CD4-positive, CD25-positive, alpha-beta regulatory T cell (primary cell): ENCODE measurements at regions not wholly inside any gene's neighbourhood (a gene's known extent, or its start where the extent isn't known, plus 50 kb on each side); places are given as distances from the start of the nearest gene placed in this dataset.
A peak's percentile ranks its signal among the peaks of the same experiment; 100 is the strongest.
"Not testable (repeated sequence)": the region's sequence is repeated elsewhere in the genome, so short reads cannot be mapped to it uniquely, and the experiment has no call there.

Experiments
- ATAC-seq, 2 donors: fragments of 150-1000 bp; cut with Tn5 transposase; one replicate each; pipeline ENCODE4 v1.10.0; 2021; ENCODE audit warnings: low read depth in 2 of 2, moderate number of reproducible peaks in 2 of 2, moderate library complexity in 1 of 2
- DNase-seq, 3 donors: peaks; one replicate each; pipeline versions ENCODE4 v3.0.0 to v3.0.0-alpha.2; 2012 to 2022; ENCODE audit warnings: mixed read lengths in 1 of 3
- H3K27ac ChIP-seq: one replicate; pipeline ENCODE4 v1.7.0; 2013; ENCODE audit warnings: mild to moderate bottlenecking, low read length; ENCODE audit not compliant: insufficient read depth, poor library complexity, severe bottlenecking
- H3K27me3 ChIP-seq: one replicate; pipeline ENCODE4 v1.7.0; 2013; ENCODE audit warnings: low read length; ENCODE audit not compliant: control insufficient read depth, insufficient read depth
- H3K36me3 ChIP-seq: one replicate; pipeline ENCODE4 v1.7.0; 2013; ENCODE audit warnings: mild to moderate bottlenecking, low read length, moderate library complexity; ENCODE audit not compliant: control insufficient read depth, insufficient read depth
- H3K4me1 ChIP-seq: 2 replicates; pipeline ENCODE4 v1.7.0; 2013; ENCODE audit warnings: mild to moderate bottlenecking, low read length; ENCODE audit not compliant: insufficient read depth, control insufficient read depth, poor library complexity, severe bottlenecking
- H3K4me3 ChIP-seq: one replicate; pipeline ENCODE4 v1.7.0; 2013; ENCODE audit warnings: low read depth, mild to moderate bottlenecking, low read length, moderate library complexity
- H3K9me3 ChIP-seq, 2 experiments: 1 replicate in 1 of 2; 2 replicates in 1 of 2; pipeline ENCODE4 v1.7.0; 2013; ENCODE audit warnings: low read length in 2 of 2, mild to moderate bottlenecking in 1 of 2, moderate library complexity in 1 of 2; ENCODE audit not compliant: control insufficient read depth in 2 of 2
- H3K27ac Mint-ChIP-seq, 3 donors: one replicate each; pipeline ENCODE4 v1.8.0; 2020 to 2022; ENCODE audit warnings: mild to moderate bottlenecking in 3 of 3, mixed read lengths in 3 of 3, moderate library complexity in 2 of 3
- H3K27me3 Mint-ChIP-seq: one replicate; pipeline ENCODE4 v1.8.0; 2022; ENCODE audit warnings: mild to moderate bottlenecking, mixed read lengths
- H3K36me3 Mint-ChIP-seq: one replicate; pipeline ENCODE4 v1.8.0; 2020; ENCODE audit warnings: mixed read lengths
- H3K4me1 Mint-ChIP-seq, 4 donors: one replicate each; pipeline ENCODE4 v1.8.0; 2020 to 2022; ENCODE audit warnings: mixed read lengths in 4 of 4, mild to moderate bottlenecking in 1 of 4
- H3K4me3 Mint-ChIP-seq, 4 donors: one replicate each; pipeline ENCODE4 v1.8.0; 2020 to 2022; ENCODE audit warnings: mild to moderate bottlenecking in 4 of 4, mixed read lengths in 4 of 4, moderate library complexity in 3 of 4
- H3K9me3 Mint-ChIP-seq, 7 donors: one replicate each; pipeline ENCODE4 v1.8.0; 2020 to 2022; ENCODE audit warnings: mixed read lengths in 7 of 7, mild to moderate bottlenecking in 3 of 7, moderate library complexity in 2 of 7

DNA sequence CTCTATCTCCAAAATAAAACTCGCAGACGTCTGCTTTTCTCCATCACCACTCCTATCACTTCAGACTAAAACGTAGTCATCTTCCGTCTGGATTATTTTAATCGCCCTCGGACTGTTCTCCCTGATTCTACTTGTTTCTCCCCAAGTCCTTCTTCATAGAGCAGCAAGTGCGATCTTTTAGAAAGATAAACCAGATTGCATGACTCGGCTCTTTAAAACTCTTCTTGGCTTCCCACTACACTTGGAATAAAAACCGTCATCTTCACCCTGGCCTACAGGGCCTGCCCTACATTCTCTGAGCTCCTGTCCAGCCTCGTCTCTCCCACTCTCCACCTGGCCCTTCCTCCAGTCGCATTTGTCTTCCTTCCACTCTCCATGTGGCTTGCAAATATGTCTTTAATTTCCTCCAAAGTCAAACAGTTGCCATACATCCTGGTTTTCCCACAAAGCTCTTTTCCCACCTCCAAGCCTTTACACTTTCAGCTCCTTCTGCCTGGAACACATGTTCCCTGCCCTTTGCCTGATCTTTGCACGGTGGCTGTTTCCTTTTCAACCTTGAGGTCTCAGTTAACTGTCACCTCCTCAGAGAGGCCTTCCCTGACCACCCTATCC is 70.5 kb upstream of the DHX40 start:
- ATAC-seq: no peak
- Histone ChIP-seq H3K4me1 (no peaks in the 10 kb centered on the region), H3K27ac (no peak overlapping the region), H3K4me3 (no peak overlapping the region), H3K27me3 (peaks cover 3% of the 10 kb centered on the region), H3K9me3 (no peaks in the 10 kb centered on the region), H3K36me3 (no peaks in the 10 kb centered on the region)
- Mint-ChIP-seq H3K27ac (peak overlapping the region in 1 of 3 donors; percentile 18), H3K27me3 (peaks cover 24% of the 10 kb centered on the region), H3K36me3 (no peaks in the 10 kb centered on the region), H3K9me3 (no peaks in the 10 kb centered on the region), H3K4me3 (no peak overlapping the region), H3K4me1 (no peaks in the 10 kb centered on the region)
- no peak for DNase-seq

DNA sequence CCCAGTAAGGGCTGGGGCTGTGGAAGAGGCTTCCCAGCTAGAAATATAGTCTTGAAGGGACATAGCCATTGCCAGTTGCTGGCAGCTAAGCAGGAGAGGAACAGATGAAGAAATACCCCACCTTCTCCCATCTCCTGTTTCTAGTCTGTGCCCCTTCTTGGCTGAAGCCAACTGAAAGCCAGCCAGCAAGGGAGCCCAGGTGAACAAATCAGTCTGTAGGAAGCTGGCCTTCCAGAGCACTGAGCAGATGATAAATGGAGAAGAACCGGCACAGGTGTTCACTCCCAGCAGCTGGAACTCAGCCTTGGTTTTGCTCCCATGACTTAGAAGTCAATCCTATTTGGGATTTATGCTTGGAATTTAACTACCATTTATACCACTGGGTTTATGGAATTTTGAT is 69.2 kb upstream of the DHX40 start:
- Histone ChIP-seq H3K27me3 (peaks cover 3% of the 10 kb centered on the region), H3K36me3 (no peaks in the 10 kb centered on the region), H3K9me3 (no peaks in the 10 kb centered on the region), H3K4me1 (no peaks in the 10 kb centered on the region), H3K4me3 (no peak overlapping the region), H3K27ac (no peak overlapping the region)
- ATAC-seq (no peak), DNase-seq (no peak)
- no peak overlapping the region for H3K4me3 Mint-ChIP-seq
- no peak overlapping the region for H3K27ac Mint-ChIP-seq
- no peaks in the 10 kb centered on the region for H3K9me3 Mint-ChIP-seq
- no peaks in the 10 kb centered on the region for H3K4me1 Mint-ChIP-seq
- H3K27me3 Mint-ChIP-seq: peaks cover 20% of the 10 kb centered on the region
- no peaks in the 10 kb centered on the region for H3K36me3 Mint-ChIP-seq

GRCh38 chr17:59498530-59499307 is 66.7 kb upstream of the DHX40 start:
- Mint-ChIP-seq H3K27me3 (peaks cover 21% of the 10 kb centered on the region), H3K36me3 (no peaks in the 10 kb centered on the region), H3K4me1 (no peaks in the 10 kb centered on the region), H3K27ac (no peak overlapping the region), H3K4me3 (no peak overlapping the region), H3K9me3 (no peaks in the 10 kb centered on the region)
- Histone ChIP-seq H3K36me3 (no peaks in the 10 kb centered on the region), H3K9me3 (no peaks in the 10 kb centered on the region), H3K27ac (no peak overlapping the region), H3K27me3 (peaks cover 3% of the 10 kb centered on the region), H3K4me1 (no peaks in the 10 kb centered on the region), H3K4me3 (no peak overlapping the region)
- ATAC-seq (no peak), DNase-seq (no peak)

GRCh38 chr17:59500086-59500655 is 65.2 kb upstream of the DHX40 start:
- not testable (repeated sequence) for H3K4me1 ChIP-seq, H3K36me3 Mint-ChIP-seq, H3K27ac ChIP-seq, H3K4me3 Mint-ChIP-seq, ATAC-seq, H3K4me3 ChIP-seq, H3K27me3 ChIP-seq, H3K9me3 Mint-ChIP-seq, H3K27ac Mint-ChIP-seq, H3K4me1 Mint-ChIP-seq, H3K9me3 ChIP-seq, DNase-seq, H3K36me3 ChIP-seq
- peaks cover 22% of the 10 kb centered on the region for H3K27me3 Mint-ChIP-seq

DNA sequence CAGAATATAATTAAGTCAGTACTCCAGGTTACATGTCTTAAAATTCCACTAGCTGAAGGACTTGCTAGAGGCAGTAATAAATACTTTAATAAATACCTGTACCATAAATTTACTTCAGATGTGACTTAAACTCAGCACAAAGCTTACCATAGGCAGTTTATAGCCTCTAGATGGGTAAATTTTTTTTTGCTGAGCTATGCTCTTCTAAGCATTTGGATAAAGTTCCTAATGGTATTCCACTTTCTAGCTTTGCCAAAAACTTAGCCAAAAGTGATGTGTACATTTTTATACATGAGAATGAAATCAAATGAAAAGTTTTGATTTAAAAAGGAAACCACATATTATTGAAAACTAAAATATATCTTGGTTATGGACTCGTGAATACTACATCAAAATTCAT is 63.7 kb upstream of the DHX40 start:
- H3K9me3 ChIP-seq: no peaks in the 10 kb centered on the region
- Mint-ChIP-seq H3K27ac (no peak overlapping the region), H3K4me1 (no peaks in the 10 kb centered on the region), H3K4me3 (no peak overlapping the region), H3K9me3 (no peaks in the 10 kb centered on the region), H3K36me3 (no peaks in the 10 kb centered on the region), H3K27me3 (peaks cover 26% of the 10 kb centered on the region)
- no peak for DNase-seq
- H3K27me3 ChIP-seq: peaks cover 3% of the 10 kb centered on the region
- no peak overlapping the region for H3K4me3 ChIP-seq
- H3K27ac ChIP-seq: no peak overlapping the region
- no peaks in the 10 kb centered on the region for H3K4me1 ChIP-seq
- H3K36me3 ChIP-seq: no peaks in the 10 kb centered on the region
- ATAC-seq: no peak

GRCh38 chr17:59502800-59503199 is 62.6 kb upstream of the DHX40 start:
- no peaks in the 10 kb centered on the region for H3K36me3 ChIP-seq
- H3K27ac Mint-ChIP-seq: no peak overlapping the region
- H3K36me3 Mint-ChIP-seq: no peaks in the 10 kb centered on the region
- no peak for DNase-seq
- H3K9me3 Mint-ChIP-seq: no peaks in the 10 kb centered on the region
- H3K4me1 ChIP-seq: no peaks in the 10 kb centered on the region
- H3K27me3 Mint-ChIP-seq: peaks cover 23% of the 10 kb centered on the region
- H3K27ac ChIP-seq: no peak overlapping the region
- no peaks in the 10 kb centered on the region for H3K9me3 ChIP-seq
- peaks cover 3% of the 10 kb centered on the region for H3K27me3 ChIP-seq
- no peak for ATAC-seq
- H3K4me1 Mint-ChIP-seq: no peaks in the 10 kb centered on the region
- no peak overlapping the region for H3K4me3 ChIP-seq
- H3K4me3 Mint-ChIP-seq: no peak overlapping the region

GRCh38 chr17:59503500-59503899 is 61.9 kb upstream of the DHX40 start:
- H3K9me3 ChIP-seq: no peaks in the 10 kb centered on the region
- Mint-ChIP-seq H3K27me3 (peaks cover 16% of the 10 kb centered on the region), H3K9me3 (no peaks in the 10 kb centered on the region), H3K4me3 (no peak overlapping the region), H3K27ac (no peak overlapping the region), H3K36me3 (no peaks in the 10 kb centered on the region), H3K4me1 (no peaks in the 10 kb centered on the region)
- ATAC-seq (no peak), DNase-seq (no peak)
- peaks cover 3% of the 10 kb centered on the region for H3K27me3 ChIP-seq
- H3K27ac ChIP-seq: no peak overlapping the region
- no peaks in the 10 kb centered on the region for H3K36me3 ChIP-seq
- no peaks in the 10 kb centered on the region for H3K4me1 ChIP-seq
- H3K4me3 ChIP-seq: no peak overlapping the region

GRCh38 chr17:59504821-59505220 is 60.6 kb upstream of the DHX40 start:
- H3K4me3 ChIP-seq: no peak overlapping the region
- peaks cover 12% of the 10 kb centered on the region for H3K27me3 Mint-ChIP-seq

More at GRCh38 chr17:59504821-59505220, 60.6 kb upstream of the DHX40 start:
- H3K36me3 Mint-ChIP-seq: no peaks in the 10 kb centered on the region
- Histone ChIP-seq H3K9me3 (no peaks in the 10 kb centered on the region), H3K27ac (no peak overlapping the region), H3K27me3 (no peaks in the 10 kb centered on the region), H3K36me3 (no peaks in the 10 kb centered on the region), H3K4me1 (no peaks in the 10 kb centered on the region)
- no peak overlapping the region for H3K4me3 Mint-ChIP-seq
- ATAC-seq: no peak
- no peaks in the 10 kb centered on the region for H3K4me1 Mint-ChIP-seq
- DNase-seq: no peak
- no peak overlapping the region for H3K27ac Mint-ChIP-seq
- H3K9me3 Mint-ChIP-seq: no peaks in the 10 kb centered on the region
